ENCODE measurements at regions not wholly inside any gene's neighbourhood (a gene's known extent, or its start where the extent isn't known, plus 50 kb on each side); places are given as distances from the start of the nearest gene placed in this dataset.

- TF ChIP-seq CTCF (IDR thresholded peaks at IDR 0.05) (no peak), POLR2A (IDR thresholded peaks at IDR 0.05) (no peak), EP300 (IDR thresholded peaks at IDR 0.05) (no peak)
Measured at GRCh38 chr5:90220554-90220953, 189.0 kb downstream of the CETN3 start.

Data from stomach (tissue), 4 donors.